ENCODE measurements at regions not wholly inside any gene's neighbourhood (a gene's known extent, or its start where the extent isn't known, plus 50 kb on each side); places are given as distances from the start of the nearest gene placed in this dataset.

DNA sequence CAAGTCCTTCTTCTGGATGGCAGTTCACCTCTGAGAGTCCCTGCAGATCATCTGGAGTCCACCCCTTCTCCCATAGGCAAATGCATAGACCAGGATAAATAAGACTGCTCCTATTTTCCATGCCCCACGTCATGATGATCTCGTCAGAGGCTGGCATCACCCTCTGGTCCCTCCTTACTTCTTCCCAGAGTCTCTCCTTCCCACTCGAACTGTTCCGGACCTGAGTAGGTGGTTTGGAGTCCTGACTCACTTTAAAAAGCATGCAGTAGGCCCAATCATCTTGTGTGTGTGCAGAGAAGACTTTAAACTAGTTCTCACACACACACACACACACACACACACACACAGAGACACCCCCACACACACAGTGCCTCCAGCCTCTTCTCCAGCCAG, 72.0 kb downstream of the SOX9 start:
- TF ChIP-seq CREB1 (CRISPR knock-in tag; IDR thresholded peaks at IDR 0.05; ENCODE audit: low read depth) = no peak
- TF ChIP-seq EZH2 (IDR thresholded peaks at IDR 0.05; ENCODE audit: low read depth, unreplicated experiment) = no peak
- TF ChIP-seq, protein P1, sequence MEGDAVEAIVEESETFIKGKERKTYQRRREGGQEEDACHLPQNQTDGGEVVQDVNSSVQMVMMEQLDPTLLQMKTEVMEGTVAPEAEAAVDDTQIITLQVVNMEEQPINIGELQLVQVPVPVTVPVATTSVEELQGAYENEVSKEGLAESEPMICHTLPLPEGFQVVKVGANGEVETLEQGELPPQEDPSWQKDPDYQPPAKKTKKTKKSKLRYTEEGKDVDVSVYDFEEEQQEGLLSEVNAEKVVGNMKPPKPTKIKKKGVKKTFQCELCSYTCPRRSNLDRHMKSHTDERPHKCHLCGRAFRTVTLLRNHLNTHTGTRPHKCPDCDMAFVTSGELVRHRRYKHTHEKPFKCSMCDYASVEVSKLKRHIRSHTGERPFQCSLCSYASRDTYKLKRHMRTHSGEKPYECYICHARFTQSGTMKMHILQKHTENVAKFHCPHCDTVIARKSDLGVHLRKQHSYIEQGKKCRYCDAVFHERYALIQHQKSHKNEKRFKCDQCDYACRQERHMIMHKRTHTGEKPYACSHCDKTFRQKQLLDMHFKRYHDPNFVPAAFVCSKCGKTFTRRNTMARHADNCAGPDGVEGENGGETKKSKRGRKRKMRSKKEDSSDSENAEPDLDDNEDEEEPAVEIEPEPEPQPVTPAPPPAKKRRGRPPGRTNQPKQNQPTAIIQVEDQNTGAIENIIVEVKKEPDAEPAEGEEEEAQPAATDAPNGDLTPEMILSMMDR (conservative IDR thresholded peaks at IDR 0.05; ENCODE audit: low read depth in 2 of 2) = no peak
- TF ChIP-seq ZNF331 (CRISPR knock-in tag; IDR thresholded peaks at IDR 0.05; ENCODE audit: low read depth) = no peak
- TF ChIP-seq ZNF114 (CRISPR knock-in tag; IDR thresholded peaks at IDR 0.05) = no peak
- TF ChIP-seq POLR2AphosphoS5 (IDR thresholded peaks at IDR 0.05; ENCODE audit: low read depth) = no peak
- no peak for TF ChIP-seq EZH2phosphoT487 (IDR thresholded peaks at IDR 0.05; ENCODE audit: unreplicated experiment)
- TF ChIP-seq, protein P2, sequence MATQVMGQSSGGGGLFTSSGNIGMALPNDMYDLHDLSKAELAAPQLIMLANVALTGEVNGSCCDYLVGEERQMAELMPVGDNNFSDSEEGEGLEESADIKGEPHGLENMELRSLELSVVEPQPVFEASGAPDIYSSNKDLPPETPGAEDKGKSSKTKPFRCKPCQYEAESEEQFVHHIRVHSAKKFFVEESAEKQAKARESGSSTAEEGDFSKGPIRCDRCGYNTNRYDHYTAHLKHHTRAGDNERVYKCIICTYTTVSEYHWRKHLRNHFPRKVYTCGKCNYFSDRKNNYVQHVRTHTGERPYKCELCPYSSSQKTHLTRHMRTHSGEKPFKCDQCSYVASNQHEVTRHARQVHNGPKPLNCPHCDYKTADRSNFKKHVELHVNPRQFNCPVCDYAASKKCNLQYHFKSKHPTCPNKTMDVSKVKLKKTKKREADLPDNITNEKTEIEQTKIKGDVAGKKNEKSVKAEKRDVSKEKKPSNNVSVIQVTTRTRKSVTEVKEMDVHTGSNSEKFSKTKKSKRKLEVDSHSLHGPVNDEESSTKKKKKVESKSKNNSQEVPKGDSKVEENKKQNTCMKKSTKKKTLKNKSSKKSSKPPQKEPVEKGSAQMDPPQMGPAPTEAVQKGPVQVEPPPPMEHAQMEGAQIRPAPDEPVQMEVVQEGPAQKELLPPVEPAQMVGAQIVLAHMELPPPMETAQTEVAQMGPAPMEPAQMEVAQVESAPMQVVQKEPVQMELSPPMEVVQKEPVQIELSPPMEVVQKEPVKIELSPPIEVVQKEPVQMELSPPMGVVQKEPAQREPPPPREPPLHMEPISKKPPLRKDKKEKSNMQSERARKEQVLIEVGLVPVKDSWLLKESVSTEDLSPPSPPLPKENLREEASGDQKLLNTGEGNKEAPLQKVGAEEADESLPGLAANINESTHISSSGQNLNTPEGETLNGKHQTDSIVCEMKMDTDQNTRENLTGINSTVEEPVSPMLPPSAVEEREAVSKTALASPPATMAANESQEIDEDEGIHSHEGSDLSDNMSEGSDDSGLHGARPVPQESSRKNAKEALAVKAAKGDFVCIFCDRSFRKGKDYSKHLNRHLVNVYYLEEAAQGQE (IDR thresholded peaks at IDR 0.05; ENCODE audit: unreplicated experiment) = no peak
- TF ChIP-seq JUNB (IDR thresholded peaks at IDR 0.05; ENCODE audit: unreplicated experiment) = no peak
- TF ChIP-seq, protein P3, sequence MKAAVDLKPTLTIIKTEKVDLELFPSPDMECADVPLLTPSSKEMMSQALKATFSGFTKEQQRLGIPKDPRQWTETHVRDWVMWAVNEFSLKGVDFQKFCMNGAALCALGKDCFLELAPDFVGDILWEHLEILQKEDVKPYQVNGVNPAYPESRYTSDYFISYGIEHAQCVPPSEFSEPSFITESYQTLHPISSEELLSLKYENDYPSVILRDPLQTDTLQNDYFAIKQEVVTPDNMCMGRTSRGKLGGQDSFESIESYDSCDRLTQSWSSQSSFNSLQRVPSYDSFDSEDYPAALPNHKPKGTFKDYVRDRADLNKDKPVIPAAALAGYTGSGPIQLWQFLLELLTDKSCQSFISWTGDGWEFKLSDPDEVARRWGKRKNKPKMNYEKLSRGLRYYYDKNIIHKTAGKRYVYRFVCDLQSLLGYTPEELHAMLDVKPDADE (IDR thresholded peaks at IDR 0.05) = no peak
- TF ChIP-seq STAT1 (IDR thresholded peaks at IDR 0.05; ENCODE audit: unreplicated experiment) = no peak
- TF ChIP-seq NANOG (IDR thresholded peaks at IDR 0.05; ENCODE audit: borderline replicate concordance) = no peak
- TF ChIP-seq, protein P4, sequence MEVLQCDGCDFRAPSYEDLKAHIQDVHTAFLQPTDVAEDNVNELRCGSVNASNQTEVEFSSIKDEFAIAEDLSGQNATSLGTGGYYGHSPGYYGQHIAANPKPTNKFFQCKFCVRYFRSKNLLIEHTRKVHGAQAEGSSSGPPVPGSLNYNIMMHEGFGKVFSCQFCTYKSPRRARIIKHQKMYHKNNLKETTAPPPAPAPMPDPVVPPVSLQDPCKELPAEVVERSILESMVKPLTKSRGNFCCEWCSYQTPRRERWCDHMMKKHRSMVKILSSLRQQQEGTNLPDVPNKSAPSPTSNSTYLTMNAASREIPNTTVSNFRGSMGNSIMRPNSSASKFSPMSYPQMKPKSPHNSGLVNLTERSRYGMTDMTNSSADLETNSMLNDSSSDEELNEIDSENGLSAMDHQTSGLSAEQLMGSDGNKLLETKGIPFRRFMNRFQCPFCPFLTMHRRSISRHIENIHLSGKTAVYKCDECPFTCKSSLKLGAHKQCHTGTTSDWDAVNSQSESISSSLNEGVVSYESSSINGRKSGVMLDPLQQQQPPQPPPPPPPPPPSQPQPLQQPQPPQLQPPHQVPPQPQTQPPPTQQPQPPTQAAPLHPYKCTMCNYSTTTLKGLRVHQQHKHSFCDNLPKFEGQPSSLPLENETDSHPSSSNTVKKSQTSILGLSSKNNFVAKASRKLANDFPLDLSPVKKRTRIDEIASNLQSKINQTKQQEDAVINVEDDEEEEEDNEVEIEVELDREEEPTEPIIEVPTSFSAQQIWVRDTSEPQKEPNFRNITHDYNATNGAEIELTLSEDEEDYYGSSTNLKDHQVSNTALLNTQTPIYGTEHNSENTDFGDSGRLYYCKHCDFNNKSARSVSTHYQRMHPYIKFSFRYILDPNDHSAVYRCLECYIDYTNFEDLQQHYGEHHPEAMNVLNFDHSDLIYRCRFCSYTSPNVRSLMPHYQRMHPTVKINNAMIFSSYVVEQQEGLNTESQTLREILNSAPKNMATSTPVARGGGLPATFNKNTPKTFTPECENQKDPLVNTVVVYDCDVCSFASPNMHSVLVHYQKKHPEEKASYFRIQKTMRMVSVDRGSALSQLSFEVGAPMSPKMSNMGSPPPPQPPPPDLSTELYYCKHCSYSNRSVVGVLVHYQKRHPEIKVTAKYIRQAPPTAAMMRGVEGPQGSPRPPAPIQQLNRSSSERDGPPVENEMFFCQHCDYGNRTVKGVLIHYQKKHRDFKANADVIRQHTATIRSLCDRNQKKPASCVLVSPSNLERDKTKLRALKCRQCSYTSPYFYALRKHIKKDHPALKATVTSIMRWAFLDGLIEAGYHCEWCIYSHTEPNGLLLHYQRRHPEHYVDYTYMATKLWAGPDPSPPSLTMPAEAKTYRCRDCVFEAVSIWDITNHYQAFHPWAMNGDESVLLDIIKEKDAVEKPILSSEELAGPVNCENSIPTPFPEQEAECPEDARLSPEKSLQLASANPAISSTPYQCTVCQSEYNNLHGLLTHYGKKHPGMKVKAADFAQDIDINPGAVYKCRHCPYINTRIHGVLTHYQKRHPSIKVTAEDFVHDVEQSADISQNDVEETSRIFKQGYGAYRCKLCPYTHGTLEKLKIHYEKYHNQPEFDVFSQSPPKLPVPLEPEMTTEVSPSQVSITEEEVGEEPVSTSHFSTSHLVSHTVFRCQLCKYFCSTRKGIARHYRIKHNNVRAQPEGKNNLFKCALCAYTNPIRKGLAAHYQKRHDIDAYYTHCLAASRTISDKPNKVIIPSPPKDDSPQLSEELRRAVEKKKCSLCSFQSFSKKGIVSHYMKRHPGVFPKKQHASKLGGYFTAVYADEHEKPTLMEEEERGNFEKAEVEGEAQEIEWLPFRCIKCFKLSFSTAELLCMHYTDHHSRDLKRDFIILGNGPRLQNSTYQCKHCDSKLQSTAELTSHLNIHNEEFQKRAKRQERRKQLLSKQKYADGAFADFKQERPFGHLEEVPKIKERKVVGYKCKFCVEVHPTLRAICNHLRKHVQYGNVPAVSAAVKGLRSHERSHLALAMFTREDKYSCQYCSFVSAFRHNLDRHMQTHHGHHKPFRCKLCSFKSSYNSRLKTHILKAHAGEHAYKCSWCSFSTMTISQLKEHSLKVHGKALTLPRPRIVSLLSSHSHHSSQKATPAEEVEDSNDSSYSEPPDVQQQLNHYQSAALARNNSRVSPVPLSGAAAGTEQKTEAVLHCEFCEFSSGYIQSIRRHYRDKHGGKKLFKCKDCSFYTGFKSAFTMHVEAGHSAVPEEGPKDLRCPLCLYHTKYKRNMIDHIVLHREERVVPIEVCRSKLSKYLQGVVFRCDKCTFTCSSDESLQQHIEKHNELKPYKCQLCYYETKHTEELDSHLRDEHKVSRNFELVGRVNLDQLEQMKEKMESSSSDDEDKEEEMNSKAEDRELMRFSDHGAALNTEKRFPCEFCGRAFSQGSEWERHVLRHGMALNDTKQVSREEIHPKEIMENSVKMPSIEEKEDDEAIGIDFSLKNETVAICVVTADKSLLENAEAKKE (CRISPR knock-in tag; IDR thresholded peaks at IDR 0.05) = no peak

Data from GM23338 (cell line).